GM12878 (cell line): ENCODE measurements at regions not wholly inside any gene's neighbourhood (a gene's known extent, or its start where the extent isn't known, plus 50 kb on each side); places are given as distances from the start of the nearest gene placed in this dataset.

Experiments used
- BACH1 ChIP-seq: fragments of 450-650 bp; IDR thresholded peaks from 2 replicates; pipeline ENCODE4 v1.6.1; 2017; ENCODE audit warnings: mild to moderate bottlenecking, borderline replicate concordance
- BCL11A ChIP-seq: IDR thresholded peaks from 2 replicates; pipeline ENCODE4 v1.6.1; 2011; ENCODE audit warnings: low read depth, low read length
- CBX3 ChIP-seq: fragments of 200-600 bp; sonication (generic); IDR thresholded peaks from 2 replicates; pipeline ENCODE4 v1.6.1; 2016; ENCODE audit warnings: low read depth, borderline replicate concordance
- CHD2 ChIP-seq: IDR thresholded peaks from 2 replicates; pipeline ENCODE4 v1.6.1; 2011; ENCODE audit warnings: low read depth, low read length, improper control_type of control experiment, borderline replicate concordance
- CREB1 ChIP-seq: IDR thresholded peaks from 2 replicates; pipeline ENCODE4 v1.6.1; 2012; ENCODE audit warnings: low read depth, mild to moderate bottlenecking, inconsistent platforms
- DPF2 ChIP-seq: fragments of 450-650 bp; IDR thresholded peaks from 2 replicates; pipeline ENCODE4 v1.6.1; 2017; ENCODE audit warnings: mild to moderate bottlenecking
- EED ChIP-seq: sonication (generic); IDR thresholded peaks from 2 replicates; pipeline ENCODE4 v1.6.1; 2016; ENCODE audit warnings: antibody characterized with exemption, low read depth
- IKZF2 ChIP-seq, 2 experiments: fragments of 450-650 bp; IDR thresholded peaks; 2 replicates each; pipeline ENCODE4 v1.6.1; 2017; ENCODE audit warnings: mild to moderate bottlenecking in 2 of 2, moderate library complexity in 2 of 2
- JUNB ChIP-seq: IDR thresholded peaks from 2 replicates; pipeline ENCODE4 v1.6.1; 2016; ENCODE audit warnings: antibody characterized with exemption, mild to moderate bottlenecking
- MTA3 ChIP-seq: IDR thresholded peaks from 2 replicates; pipeline ENCODE4 v1.6.1; 2012; ENCODE audit warnings: low read length, inconsistent platforms, borderline replicate concordance
- NFIC ChIP-seq: IDR thresholded peaks from 2 replicates; pipeline ENCODE4 v1.6.1; 2012; ENCODE audit warnings: low read depth, mild to moderate bottlenecking, inconsistent platforms, low read length, moderate library complexity
- PAX8 ChIP-seq: fragments of 450-650 bp; IDR thresholded peaks from 2 replicates; pipeline ENCODE4 v1.6.1; 2017; ENCODE audit warnings: mild to moderate bottlenecking, moderate library complexity
- PML ChIP-seq: IDR thresholded peaks from 2 replicates; pipeline ENCODE4 v1.6.1; 2012; ENCODE audit warnings: low read length, inconsistent platforms
- POLR2AphosphoS2 ChIP-seq: IDR thresholded peaks from 2 replicates; pipeline ENCODE4 v1.6.1; 2011; ENCODE audit warnings: low read depth, mild to moderate bottlenecking, low read length, improper control_type of control experiment, moderate library complexity
- POLR2AphosphoS5 ChIP-seq: IDR thresholded peaks from 2 replicates; pipeline ENCODE4 v1.6.1; 2011; ENCODE audit warnings: mild to moderate bottlenecking, low read length, inconsistent platforms
- SMC3 ChIP-seq: IDR thresholded peaks from 2 replicates; pipeline ENCODE4 v1.6.1; 2011; ENCODE audit warnings: low read length, improper control_type of control experiment, borderline replicate concordance
- SPI1 ChIP-seq: IDR thresholded peaks from 2 replicates; pipeline ENCODE4 v1.6.1; 2011; ENCODE audit warnings: low read depth, mild to moderate bottlenecking, low read length, moderate library complexity, borderline replicate concordance; ENCODE audit not compliant: insufficient read depth
- ZBED1 ChIP-seq: IDR thresholded peaks from 2 replicates; pipeline ENCODE4 v1.6.1; 2016; ENCODE audit warnings: borderline replicate concordance
- ZNF207 ChIP-seq: fragments of 450-650 bp; IDR thresholded peaks from 2 replicates; pipeline ENCODE4 v1.6.1; 2014; ENCODE audit warnings: antibody characterized with exemption, mild to moderate bottlenecking, borderline replicate concordance
- ZNF274 ChIP-seq: IDR thresholded peaks from one replicate; pipeline ENCODE4 v1.8.0; 2011; ENCODE audit not compliant: insufficient read length, insufficient read depth
- ZNF384 ChIP-seq: IDR thresholded peaks from 2 replicates; pipeline ENCODE4 v1.6.1; 2012; ENCODE audit warnings: low read depth, mild to moderate bottlenecking, low read length, improper control_type of control experiment, borderline replicate concordance
- TF ChIP-seq, protein P1 (sequence below), 3 experiments: IDR thresholded peaks in 2 of 3; conservative IDR thresholded peaks in 1 of 3; 2 replicates each; pipeline ENCODE4 v1.5.1; 2011; ENCODE audit warnings: low read depth in 3 of 3, low read length in 3 of 3, mild to moderate bottlenecking in 3 of 3, control low read depth in 2 of 3, moderate library complexity in 2 of 3, inconsistent platforms in 1 of 3, mixed read lengths in 1 of 3; ENCODE audit not compliant: control insufficient read depth in 2 of 3, insufficient read depth in 1 of 3; ENCODE audit errors: extremely low read depth in 1 of 3
- TF ChIP-seq, protein P2 (sequence below): fragments of 450-650 bp; formaldehyde crosslinking; IDR thresholded peaks from 2 replicates; pipeline ENCODE4 v1.5.0; 2022; ENCODE audit warnings: mild to moderate bottlenecking, missing genetic modification characterization
- TF ChIP-seq, protein P3 (sequence below): fragments of 450-650 bp; IDR thresholded peaks from 2 replicates; pipeline ENCODE4 v1.6.1; 2017; ENCODE audit warnings: antibody characterized with exemption, mild to moderate bottlenecking, moderate library complexity
- TF ChIP-seq, protein P4 (sequence below): fragments of 450-650 bp; IDR thresholded peaks from 2 replicates; pipeline ENCODE4 v1.6.1; 2014; ENCODE audit warnings: mild to moderate bottlenecking

DNA sequence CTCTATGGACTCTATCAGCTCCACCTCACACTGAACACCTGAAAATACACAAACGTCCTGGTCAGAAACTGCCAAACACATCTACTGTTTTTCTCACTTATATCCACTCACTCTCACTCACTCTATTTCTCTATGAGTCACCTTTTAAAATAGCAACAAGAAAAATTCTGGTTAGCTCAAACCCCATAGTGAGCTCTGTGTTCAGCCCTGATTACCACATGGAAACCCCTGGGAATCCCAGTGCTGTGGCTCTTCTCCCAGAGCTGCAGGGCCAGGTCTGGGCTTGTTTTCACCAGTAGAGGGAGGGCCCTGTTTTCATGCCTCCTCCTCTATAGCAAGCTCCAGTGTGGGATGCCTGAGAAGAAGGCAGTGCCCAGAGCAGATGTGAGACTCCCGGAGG lies 1126.1 kb downstream of the TMEM121 start (continued):
- TF ChIP-seq, protein P1, sequence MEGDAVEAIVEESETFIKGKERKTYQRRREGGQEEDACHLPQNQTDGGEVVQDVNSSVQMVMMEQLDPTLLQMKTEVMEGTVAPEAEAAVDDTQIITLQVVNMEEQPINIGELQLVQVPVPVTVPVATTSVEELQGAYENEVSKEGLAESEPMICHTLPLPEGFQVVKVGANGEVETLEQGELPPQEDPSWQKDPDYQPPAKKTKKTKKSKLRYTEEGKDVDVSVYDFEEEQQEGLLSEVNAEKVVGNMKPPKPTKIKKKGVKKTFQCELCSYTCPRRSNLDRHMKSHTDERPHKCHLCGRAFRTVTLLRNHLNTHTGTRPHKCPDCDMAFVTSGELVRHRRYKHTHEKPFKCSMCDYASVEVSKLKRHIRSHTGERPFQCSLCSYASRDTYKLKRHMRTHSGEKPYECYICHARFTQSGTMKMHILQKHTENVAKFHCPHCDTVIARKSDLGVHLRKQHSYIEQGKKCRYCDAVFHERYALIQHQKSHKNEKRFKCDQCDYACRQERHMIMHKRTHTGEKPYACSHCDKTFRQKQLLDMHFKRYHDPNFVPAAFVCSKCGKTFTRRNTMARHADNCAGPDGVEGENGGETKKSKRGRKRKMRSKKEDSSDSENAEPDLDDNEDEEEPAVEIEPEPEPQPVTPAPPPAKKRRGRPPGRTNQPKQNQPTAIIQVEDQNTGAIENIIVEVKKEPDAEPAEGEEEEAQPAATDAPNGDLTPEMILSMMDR (IDR thresholded peaks at IDR 0.05 in 2 of 3, conservative IDR thresholded peaks at IDR 0.05 in 1 of 3; ENCODE audit: control insufficient read depth in 2 of 3, extremely low read depth in 1 of 3, insufficient read depth in 1 of 3, low read depth in 3 of 3, low read length in 3 of 3) = peak in 2 of 3 experiments; percentile 27 to 28; a peak in 3 of 6 replicates
- TF ChIP-seq IKZF2 (IDR thresholded peaks at IDR 0.05) (peak; percentile 63 to 68), POLR2AphosphoS2 (no peak), BCL11A (no peak), CHD2 (no peak), DPF2 (no peak), NFIC (peak; percentile 85; the same call in 1 of the 2 replicates), SPI1 (no peak), MTA3 (no peak), PML (no peak), CBX3 (no peak), JUNB (peak; percentile 57; the same call in 1 of the 2 replicates), ZNF274 (no peak), POLR2AphosphoS5 (no peak), ZNF207 (no peak), ZBED1 (no peak), CREB1 (peak; percentile 31; the same call in 1 of the 2 replicates), EED (peak; percentile 83), ZNF384 (no peak), PAX8 (no peak), SMC3 (no peak), BACH1 (no peak)
- TF ChIP-seq, protein P2, sequence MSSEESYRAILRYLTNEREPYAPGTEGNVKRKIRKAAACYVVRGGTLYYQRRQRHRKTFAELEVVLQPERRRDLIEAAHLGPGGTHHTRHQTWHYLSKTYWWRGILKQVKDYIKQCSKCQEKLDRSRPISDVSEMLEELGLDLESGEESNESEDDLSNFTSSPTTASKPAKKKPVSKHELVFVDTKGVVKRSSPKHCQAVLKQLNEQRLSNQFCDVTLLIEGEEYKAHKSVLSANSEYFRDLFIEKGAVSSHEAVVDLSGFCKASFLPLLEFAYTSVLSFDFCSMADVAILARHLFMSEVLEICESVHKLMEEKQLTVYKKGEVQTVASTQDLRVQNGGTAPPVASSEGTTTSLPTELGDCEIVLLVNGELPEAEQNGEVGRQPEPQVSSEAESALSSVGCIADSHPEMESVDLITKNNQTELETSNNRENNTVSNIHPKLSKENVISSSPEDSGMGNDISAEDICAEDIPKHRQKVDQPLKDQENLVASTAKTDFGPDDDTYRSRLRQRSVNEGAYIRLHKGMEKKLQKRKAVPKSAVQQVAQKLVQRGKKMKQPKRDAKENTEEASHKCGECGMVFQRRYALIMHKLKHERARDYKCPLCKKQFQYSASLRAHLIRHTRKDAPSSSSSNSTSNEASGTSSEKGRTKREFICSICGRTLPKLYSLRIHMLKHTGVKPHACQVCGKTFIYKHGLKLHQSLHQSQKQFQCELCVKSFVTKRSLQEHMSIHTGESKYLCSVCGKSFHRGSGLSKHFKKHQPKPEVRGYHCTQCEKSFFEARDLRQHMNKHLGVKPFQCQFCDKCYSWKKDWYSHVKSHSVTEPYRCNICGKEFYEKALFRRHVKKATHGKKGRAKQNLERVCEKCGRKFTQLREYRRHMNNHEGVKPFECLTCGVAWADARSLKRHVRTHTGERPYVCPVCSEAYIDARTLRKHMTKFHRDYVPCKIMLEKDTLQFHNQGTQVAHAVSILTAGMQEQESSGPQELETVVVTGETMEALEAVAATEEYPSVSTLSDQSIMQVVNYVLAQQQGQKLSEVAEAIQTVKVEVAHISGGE (CRISPR knock-in tag) = no peak
- TF ChIP-seq, protein P3, sequence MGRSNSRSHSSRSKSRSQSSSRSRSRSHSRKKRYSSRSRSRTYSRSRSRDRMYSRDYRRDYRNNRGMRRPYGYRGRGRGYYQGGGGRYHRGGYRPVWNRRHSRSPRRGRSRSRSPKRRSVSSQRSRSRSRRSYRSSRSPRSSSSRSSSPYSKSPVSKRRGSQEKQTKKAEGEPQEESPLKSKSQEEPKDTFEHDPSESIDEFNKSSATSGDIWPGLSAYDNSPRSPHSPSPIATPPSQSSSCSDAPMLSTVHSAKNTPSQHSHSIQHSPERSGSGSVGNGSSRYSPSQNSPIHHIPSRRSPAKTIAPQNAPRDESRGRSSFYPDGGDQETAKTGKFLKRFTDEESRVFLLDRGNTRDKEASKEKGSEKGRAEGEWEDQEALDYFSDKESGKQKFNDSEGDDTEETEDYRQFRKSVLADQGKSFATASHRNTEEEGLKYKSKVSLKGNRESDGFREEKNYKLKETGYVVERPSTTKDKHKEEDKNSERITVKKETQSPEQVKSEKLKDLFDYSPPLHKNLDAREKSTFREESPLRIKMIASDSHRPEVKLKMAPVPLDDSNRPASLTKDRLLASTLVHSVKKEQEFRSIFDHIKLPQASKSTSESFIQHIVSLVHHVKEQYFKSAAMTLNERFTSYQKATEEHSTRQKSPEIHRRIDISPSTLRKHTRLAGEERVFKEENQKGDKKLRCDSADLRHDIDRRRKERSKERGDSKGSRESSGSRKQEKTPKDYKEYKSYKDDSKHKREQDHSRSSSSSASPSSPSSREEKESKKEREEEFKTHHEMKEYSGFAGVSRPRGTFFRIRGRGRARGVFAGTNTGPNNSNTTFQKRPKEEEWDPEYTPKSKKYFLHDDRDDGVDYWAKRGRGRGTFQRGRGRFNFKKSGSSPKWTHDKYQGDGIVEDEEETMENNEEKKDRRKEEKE = no peak
- TF ChIP-seq, protein P4, sequence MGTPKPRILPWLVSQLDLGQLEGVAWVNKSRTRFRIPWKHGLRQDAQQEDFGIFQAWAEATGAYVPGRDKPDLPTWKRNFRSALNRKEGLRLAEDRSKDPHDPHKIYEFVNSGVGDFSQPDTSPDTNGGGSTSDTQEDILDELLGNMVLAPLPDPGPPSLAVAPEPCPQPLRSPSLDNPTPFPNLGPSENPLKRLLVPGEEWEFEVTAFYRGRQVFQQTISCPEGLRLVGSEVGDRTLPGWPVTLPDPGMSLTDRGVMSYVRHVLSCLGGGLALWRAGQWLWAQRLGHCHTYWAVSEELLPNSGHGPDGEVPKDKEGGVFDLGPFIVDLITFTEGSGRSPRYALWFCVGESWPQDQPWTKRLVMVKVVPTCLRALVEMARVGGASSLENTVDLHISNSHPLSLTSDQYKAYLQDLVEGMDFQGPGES = no peak
